Activated CD4-positive, alpha-beta T cell treated with anti-CD3 and anti-CD28 coated beads, Interleukin-2, amount 10 ng/mL, durations not matched to agents 7 days and 5 days (primary cell): ENCODE measurements at regions not wholly inside any gene's neighbourhood (a gene's known extent, or its start where the extent isn't known, plus 50 kb on each side); places are given as distances from the start of the nearest gene placed in this dataset.
"Not testable (repeated sequence)": the region's sequence is repeated elsewhere in the genome, so short reads cannot be mapped to it uniquely, and the experiment has no call there.

ENCODE experiments used
- CTCF ChIA-PET: fragments of 350-600 bp; sonication (Branson Sonifier 250); formaldehyde crosslinking; loops from one replicate; lab custom pipeline; 2021; ENCODE audit warnings: antibody characterized with exemption; lab: Charles Lee
- POLR2A ChIA-PET: fragments of 350-600 bp; sonication (Branson Sonifier 250); formaldehyde crosslinking; loops from one replicate; lab custom pipeline; 2021; ENCODE audit warnings: antibody characterized with exemption; lab: Charles Lee
- DNase-seq: peaks from one replicate; pipeline ENCODE4 v3.0.0-alpha.2; 2020
- H3K27ac Mint-ChIP-seq: one replicate; pipeline ENCODE4 v1.8.0; 2021; ENCODE audit warnings: mild to moderate bottlenecking, moderate library complexity, mixed read lengths
- H3K27me3 Mint-ChIP-seq: one replicate; pipeline ENCODE4 v1.8.0; 2021; ENCODE audit warnings: mixed read lengths
- H3K36me3 Mint-ChIP-seq: one replicate; pipeline ENCODE4 v1.8.0; 2021; ENCODE audit warnings: low read depth, mixed read lengths
- H3K4me1 Mint-ChIP-seq: one replicate; pipeline ENCODE4 v1.8.0; 2021; ENCODE audit warnings: mixed read lengths
- H3K4me3 Mint-ChIP-seq: one replicate; pipeline ENCODE4 v1.8.0; 2021; ENCODE audit warnings: mild to moderate bottlenecking, moderate library complexity, mixed read lengths
- H3K9me3 Mint-ChIP-seq: one replicate; pipeline ENCODE4 v1.8.0; 2021; ENCODE audit warnings: mixed read lengths

DNA sequence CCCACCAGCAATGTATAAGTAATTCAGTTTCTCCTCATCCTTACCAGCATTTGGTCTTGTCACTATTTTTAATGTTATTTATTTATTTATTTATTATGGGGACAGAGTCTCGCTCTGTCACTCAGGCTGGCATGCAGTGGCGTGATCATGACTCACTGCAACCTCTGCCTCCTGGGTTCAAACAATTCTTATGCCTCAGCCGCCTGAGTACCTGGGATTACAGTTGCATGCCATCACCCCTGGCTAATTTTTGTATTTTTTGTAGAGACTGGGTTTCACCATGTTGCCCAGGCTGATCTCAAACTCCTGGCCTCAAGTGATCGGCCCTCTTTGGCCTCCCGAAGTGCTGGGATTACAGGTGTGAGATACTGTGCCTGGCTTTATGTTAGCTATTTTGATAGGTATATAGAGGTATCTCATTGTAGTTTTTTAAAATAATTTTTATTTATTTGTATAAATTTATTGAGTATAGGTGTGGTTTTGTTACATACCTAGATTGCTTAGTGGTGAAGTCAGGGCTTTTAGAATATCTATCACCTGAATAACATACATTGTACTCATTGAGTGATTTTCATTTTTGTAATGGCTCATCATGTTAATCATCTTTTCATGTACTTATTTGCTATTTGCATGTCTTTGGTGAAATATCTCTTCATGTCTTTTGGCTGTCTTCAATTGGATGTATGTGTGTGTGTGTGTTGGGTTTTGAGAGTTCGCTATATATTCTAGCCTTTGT, 53.3 kb downstream of the TANC2 start:
- ChIA-PET POLR2A (no interaction called here), CTCF (no interaction called here)
- Mint-ChIP-seq H3K27ac (no peak overlapping the region), H3K9me3 (peaks cover 12% of the 10 kb centered on the region), H3K4me3 (no peak overlapping the region), H3K36me3 (no peaks in the 10 kb centered on the region), H3K27me3 (no peaks in the 10 kb centered on the region), H3K4me1 (no peaks in the 10 kb centered on the region)
- DNase-seq: no peak

- H3K4me1 Mint-ChIP-seq: no peaks in the 10 kb centered on the region
Measured at GRCh38 chr17:63022567-63022966, 56.5 kb downstream of the TANC2 start.

DNA sequence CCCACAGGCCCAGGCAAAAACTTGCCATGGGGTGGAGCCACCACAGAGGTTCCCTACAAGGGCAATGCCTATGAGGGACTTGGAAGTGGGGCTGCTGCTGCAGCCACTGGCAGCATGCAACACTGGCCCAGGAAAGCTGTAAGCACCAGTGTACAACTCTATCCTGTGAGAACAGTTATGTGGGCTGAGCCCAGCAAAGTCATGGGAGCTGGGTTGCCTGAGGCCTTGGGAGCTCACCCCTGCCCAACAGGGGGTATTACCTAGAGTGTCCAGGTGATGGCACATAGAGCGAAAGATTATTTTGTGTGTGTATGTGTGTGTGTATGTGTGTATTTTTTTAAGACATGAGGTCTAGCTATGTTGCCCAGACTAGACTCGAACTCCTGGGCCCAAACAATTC, 57.0 kb downstream of the TANC2 start:
- Mint-ChIP-seq H3K9me3 (peaks cover 10% of the 10 kb centered on the region), H3K27me3 (no peaks in the 10 kb centered on the region), H3K27ac (no peak overlapping the region), H3K36me3 (no peaks in the 10 kb centered on the region), H3K4me1 (no peaks in the 10 kb centered on the region), H3K4me3 (no peak overlapping the region)
- ChIA-PET POLR2A (no interaction called here), CTCF (interaction anchor here (0.6 kb wide), 1 partner anchor 736 kb away, joined by 3 read pairs; no protein-coding TSS in a partner anchor)
- DNase-seq: no peak

More at GRCh38 chr17:63022567-63022966, 56.5 kb downstream of the TANC2 start:
- Mint-ChIP-seq H3K27ac (no peak overlapping the region), H3K36me3 (no peaks in the 10 kb centered on the region), H3K27me3 (no peaks in the 10 kb centered on the region), H3K4me3 (no peak overlapping the region), H3K9me3 (peaks cover 10% of the 10 kb centered on the region)
- ChIA-PET POLR2A (no interaction called here), CTCF (no interaction called here)
- DNase-seq: no peak

DNA sequence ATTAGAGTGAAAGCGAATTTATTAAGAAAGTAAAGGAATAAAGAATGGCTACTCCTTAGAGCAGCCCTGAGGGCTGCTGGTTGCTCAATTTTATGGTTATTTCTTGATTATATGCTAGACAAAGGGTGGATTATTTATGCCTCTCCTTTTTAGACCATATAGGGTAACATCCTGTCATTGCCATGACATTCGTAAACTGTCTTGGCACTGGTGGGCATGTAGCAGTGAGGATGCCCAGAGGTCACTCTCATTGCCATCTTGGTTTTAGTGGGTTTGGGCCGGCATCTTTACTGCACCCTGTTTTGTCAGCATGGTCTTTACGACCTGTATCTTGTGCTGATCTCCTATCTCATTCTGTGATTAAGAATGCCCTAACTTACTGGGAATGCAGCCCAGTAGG, 58.2 kb downstream of the TANC2 start:
- Mint-ChIP-seq H3K9me3 (peaks cover 10% of the 10 kb centered on the region), H3K4me1 (no peaks in the 10 kb centered on the region), H3K27me3 (no peaks in the 10 kb centered on the region), H3K27ac (no peak overlapping the region), H3K4me3 (no peak overlapping the region), H3K36me3 (no peaks in the 10 kb centered on the region)
- CTCF ChIA-PET: no interaction called here
- no peak for DNase-seq
- POLR2A ChIA-PET: no interaction called here

DNA sequence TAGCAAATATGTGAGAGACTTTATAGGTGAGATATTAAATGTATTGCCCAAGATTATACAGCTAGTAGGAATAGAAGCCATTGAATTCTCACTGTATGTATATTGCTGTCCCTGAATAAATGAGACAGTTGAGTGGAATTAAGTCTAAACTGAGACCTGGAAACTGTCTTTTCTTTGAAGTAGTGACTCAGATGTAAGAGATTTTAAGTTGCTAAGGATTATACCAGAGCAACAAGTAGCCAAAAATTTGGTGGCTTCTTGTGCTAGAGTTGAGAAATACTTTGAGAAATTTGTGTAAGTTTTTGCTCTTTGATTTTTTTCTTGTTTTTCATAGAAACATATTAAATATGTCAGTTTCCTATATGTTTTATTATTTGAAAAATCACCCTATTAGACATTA, 58.7 kb downstream of the TANC2 start:
- POLR2A ChIA-PET: no interaction called here
- Mint-ChIP-seq H3K36me3 (no peaks in the 10 kb centered on the region), H3K4me3 (no peak overlapping the region), H3K4me1 (no peaks in the 10 kb centered on the region), H3K27me3 (no peaks in the 10 kb centered on the region), H3K9me3 (peaks cover 10% of the 10 kb centered on the region), H3K27ac (no peak overlapping the region)
- CTCF ChIA-PET: no interaction called here
- DNase-seq: no peak

DNA sequence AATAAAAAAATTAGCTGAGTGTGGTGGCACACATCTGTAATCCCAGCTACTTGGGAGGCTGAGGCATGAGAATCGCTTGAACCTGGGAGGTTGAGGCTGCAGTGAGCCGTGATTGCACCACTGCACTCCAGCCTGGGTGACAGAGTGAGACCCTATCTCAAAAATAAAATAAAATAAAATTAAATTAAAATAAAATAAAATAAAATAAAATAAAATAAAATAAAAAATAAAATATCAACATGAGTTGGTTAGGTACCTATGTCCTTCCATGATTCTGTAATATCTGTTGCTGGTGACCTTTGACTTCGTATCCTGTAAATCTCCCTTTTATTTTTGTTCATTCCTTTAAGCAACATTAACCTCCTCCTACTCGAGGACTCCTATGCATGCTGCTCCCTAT, 59.6 kb downstream of the TANC2 start:
- H3K4me3 Mint-ChIP-seq, POLR2A ChIA-PET, CTCF ChIA-PET, H3K4me1 Mint-ChIP-seq, H3K27ac Mint-ChIP-seq, H3K27me3 Mint-ChIP-seq, DNase-seq, H3K36me3 Mint-ChIP-seq, H3K9me3 Mint-ChIP-seq: not testable (repeated sequence)

DNA sequence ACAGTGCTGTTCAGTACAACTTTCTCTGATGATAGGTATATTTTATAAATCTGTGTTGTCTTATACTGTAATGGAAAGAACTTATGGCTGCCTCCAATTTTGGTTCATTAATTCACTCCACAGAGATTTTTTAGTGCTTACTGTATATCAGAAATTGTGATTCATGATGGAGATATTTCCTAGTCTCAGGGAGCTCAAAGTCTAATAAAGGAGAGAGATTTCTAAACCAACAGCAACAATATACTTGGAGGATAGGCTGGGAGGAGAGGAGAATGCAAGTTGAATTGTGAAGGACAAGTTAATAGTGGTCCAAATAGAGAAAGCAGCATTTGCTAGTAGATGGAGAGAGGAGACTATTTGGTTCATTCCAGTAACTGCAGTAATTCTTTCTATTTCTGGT, 63.5 kb downstream of the TANC2 start:
- no peak overlapping the region for H3K4me3 Mint-ChIP-seq
- ChIA-PET POLR2A (no interaction called here), CTCF (no interaction called here)
- DNase-seq: no peak
- no peak overlapping the region for H3K27ac Mint-ChIP-seq
- H3K27me3 Mint-ChIP-seq: no peaks in the 10 kb centered on the region
- no peaks in the 10 kb centered on the region for H3K36me3 Mint-ChIP-seq
- peaks cover 2% of the 10 kb centered on the region for H3K9me3 Mint-ChIP-seq
- H3K4me1 Mint-ChIP-seq: no peaks in the 10 kb centered on the region

DNA sequence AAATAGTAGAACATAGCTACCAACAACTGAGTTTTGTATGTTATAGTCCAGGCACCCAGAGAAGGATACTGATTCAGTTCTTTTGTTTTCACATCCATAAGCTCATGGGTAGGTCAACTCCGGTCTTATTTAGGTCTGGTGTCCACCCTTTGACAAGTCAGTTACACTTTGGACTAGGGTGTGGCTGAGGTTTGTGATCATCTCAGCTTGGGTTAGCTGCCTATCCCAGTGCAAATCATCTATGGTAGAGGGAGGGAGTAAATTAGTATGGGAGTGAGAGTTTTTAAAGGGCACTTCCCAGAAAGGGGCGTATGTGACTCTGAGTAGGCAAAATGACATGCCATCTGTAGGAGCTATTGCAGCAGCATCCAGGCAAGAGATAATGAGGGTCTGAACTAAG, 66.1 kb downstream of the TANC2 start:
- H3K27me3 Mint-ChIP-seq: no peaks in the 10 kb centered on the region
- H3K9me3 Mint-ChIP-seq: peaks cover 2% of the 10 kb centered on the region
- DNase-seq: no peak
- peaks cover 2% of the 10 kb centered on the region for H3K4me1 Mint-ChIP-seq
- ChIA-PET CTCF (no interaction called here), POLR2A (no interaction called here)
- no peaks in the 10 kb centered on the region for H3K36me3 Mint-ChIP-seq
- H3K27ac Mint-ChIP-seq: no peak overlapping the region
- H3K4me3 Mint-ChIP-seq: no peak overlapping the region

DNA sequence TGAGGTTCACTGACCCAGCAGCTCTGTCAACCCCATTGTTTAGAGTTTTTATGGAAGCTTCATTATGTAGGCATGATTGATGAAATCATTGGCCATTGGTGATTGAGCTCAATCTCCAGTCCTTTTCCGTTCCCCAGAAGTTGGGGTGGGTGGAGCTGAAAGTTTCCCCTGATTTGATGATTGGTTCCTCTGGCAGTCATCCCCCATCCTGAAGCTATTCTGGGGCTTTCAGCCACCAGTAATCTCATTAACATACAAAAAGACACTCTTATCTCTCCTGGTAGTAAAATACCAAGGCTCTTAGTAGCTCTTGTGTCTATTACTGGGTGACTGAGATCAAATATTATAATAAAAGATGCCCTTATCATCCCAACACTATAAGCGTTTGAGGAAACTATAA, 67.1 kb downstream of the TANC2 start:
- no peak overlapping the region for H3K4me3 Mint-ChIP-seq
- H3K27me3 Mint-ChIP-seq: no peaks in the 10 kb centered on the region
- ChIA-PET POLR2A (no interaction called here), CTCF (no interaction called here)
- peaks cover 2% of the 10 kb centered on the region for H3K4me1 Mint-ChIP-seq
- no peak for DNase-seq
- H3K27ac Mint-ChIP-seq: no peak overlapping the region
- H3K36me3 Mint-ChIP-seq: no peaks in the 10 kb centered on the region
- peaks cover 2% of the 10 kb centered on the region for H3K9me3 Mint-ChIP-seq

DNA sequence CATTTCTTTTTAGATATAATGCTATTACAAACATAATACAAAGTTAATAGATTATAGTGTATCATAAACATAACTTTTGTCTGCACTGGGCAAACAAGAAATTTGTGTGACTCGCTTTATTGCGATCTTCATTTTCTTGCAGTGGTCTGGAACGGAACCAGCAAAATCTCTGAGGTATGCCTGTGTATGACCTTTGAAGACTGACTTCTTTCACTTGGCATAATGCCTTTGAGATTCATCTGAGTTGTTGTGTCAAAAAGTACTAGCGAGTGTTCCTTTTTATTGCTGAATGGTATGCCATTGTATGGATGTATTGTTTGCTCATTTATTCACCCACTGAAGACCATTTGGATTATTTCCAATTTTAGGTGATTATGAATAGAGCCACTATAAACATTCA, 69.2 kb downstream of the TANC2 start:
- H3K9me3 Mint-ChIP-seq: peaks cover 2% of the 10 kb centered on the region
- H3K27me3 Mint-ChIP-seq: no peaks in the 10 kb centered on the region
- H3K4me1 Mint-ChIP-seq: peaks cover 10% of the 10 kb centered on the region
- H3K36me3 Mint-ChIP-seq: no peaks in the 10 kb centered on the region
- no peak for DNase-seq
- no peak overlapping the region for H3K27ac Mint-ChIP-seq
- CTCF ChIA-PET: no interaction called here
- no peak overlapping the region for H3K4me3 Mint-ChIP-seq
- POLR2A ChIA-PET: no interaction called here

DNA sequence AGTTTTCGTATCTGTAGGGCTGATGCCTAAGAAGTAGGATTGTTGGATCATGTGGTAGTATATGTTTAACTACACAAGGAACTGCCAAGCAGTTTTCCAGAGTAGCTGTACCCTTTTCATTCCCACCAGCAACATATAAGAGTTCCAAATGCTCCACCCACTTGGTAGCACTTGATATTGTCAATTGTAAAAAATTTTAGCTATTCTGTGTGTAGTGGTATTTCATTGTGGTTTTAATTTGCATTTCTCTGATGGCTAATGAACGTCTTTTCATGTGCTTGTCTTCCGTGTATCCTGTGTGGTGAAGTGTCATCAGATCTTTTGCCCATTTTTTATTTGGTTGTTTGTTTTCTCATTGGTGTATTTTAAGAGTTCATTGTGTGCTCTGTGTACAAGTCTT, 69.7 kb downstream of the TANC2 start:
- peaks cover 12% of the 10 kb centered on the region for H3K4me1 Mint-ChIP-seq
- H3K9me3 Mint-ChIP-seq: peaks cover 2% of the 10 kb centered on the region
- CTCF ChIA-PET: no interaction called here
- DNase-seq: no peak
- no peak overlapping the region for H3K4me3 Mint-ChIP-seq
- POLR2A ChIA-PET: no interaction called here
- no peaks in the 10 kb centered on the region for H3K27me3 Mint-ChIP-seq
- no peaks in the 10 kb centered on the region for H3K36me3 Mint-ChIP-seq
- H3K27ac Mint-ChIP-seq: no peak overlapping the region

DNA sequence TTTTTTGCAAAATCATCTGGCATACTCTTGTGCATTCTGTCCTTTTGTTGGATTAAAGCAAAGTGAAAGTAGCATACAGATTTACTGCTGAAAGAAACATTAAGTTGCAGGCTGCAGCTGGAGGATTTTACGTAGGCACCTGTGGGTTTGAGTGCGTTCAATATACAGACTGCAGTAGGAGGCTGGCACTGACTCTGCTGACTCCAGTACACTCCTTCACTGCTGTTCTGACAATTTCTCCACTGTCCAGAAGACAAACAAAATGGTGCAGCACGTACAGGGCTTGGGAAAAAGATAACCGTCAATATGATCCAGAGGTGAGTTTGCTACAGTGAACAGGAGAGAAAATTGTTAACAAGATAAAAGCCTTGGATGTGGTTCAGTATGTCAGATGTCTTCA, 73.3 kb downstream of the TANC2 start:
- ChIA-PET CTCF (no interaction called here), POLR2A (no interaction called here)
- no peak overlapping the region for H3K4me3 Mint-ChIP-seq
- H3K27me3 Mint-ChIP-seq: no peaks in the 10 kb centered on the region
- no peak overlapping the region for H3K27ac Mint-ChIP-seq
- no peak for DNase-seq
- no peaks in the 10 kb centered on the region for H3K9me3 Mint-ChIP-seq
- H3K4me1 Mint-ChIP-seq: peaks cover 12% of the 10 kb centered on the region
- H3K36me3 Mint-ChIP-seq: no peaks in the 10 kb centered on the region

GRCh38 chr17:63039899-63040602, 74.0 kb downstream of the TANC2 start:
- no peak for DNase-seq
- POLR2A ChIA-PET: no interaction called here
- Mint-ChIP-seq H3K4me1 (peaks cover 12% of the 10 kb centered on the region), H3K9me3 (no peaks in the 10 kb centered on the region), H3K36me3 (no peaks in the 10 kb centered on the region), H3K27ac (no peak overlapping the region), H3K4me3 (no peak overlapping the region), H3K27me3 (no peaks in the 10 kb centered on the region)
- CTCF ChIA-PET: no interaction called here

- Mint-ChIP-seq H3K9me3 (no peaks in the 10 kb centered on the region), H3K4me1 (peaks cover 12% of the 10 kb centered on the region), H3K27me3 (no peaks in the 10 kb centered on the region), H3K36me3 (no peaks in the 10 kb centered on the region), H3K27ac (no peak overlapping the region), H3K4me3 (no peak overlapping the region)
- ChIA-PET CTCF (no interaction called here), POLR2A (no interaction called here)
- no peak for DNase-seq
Measured at GRCh38 chr17:63040816-63041215, 74.8 kb downstream of the TANC2 start.
